LoVo (cell line): ENCODE measurements at regions not wholly inside any gene's neighbourhood (a gene's known extent, or its start where the extent isn't known, plus 50 kb on each side); places are given as distances from the start of the nearest gene placed in this dataset.

Experiments
- DNase-seq: peaks from one replicate; pipeline ENCODE4 v3.0.0-alpha.2; 2016; ENCODE audit warnings: low spot score

GRCh38 chr9:11726659-11727058 lies 966.5 kb upstream of the TYRP1 start:
- DNase-seq: no peak

- no peak for DNase-seq
These were observed 957.8 kb upstream of the TYRP1 start for GRCh38 chr9:11735391-11735790.

- DNase-seq: no peak
These were observed 950.7 kb upstream of the TYRP1 start for GRCh38 chr9:11742471-11742870.

GRCh38 chr9:11743356-11743755 lies 949.8 kb upstream of the TYRP1 start:
- no peak for DNase-seq

GRCh38 chr9:11749396-11749795 lies 943.8 kb upstream of the TYRP1 start:
- no peak for DNase-seq

GRCh38 chr9:11755951-11756350 lies 937.2 kb upstream of the TYRP1 start:
- no peak for DNase-seq

DNA sequence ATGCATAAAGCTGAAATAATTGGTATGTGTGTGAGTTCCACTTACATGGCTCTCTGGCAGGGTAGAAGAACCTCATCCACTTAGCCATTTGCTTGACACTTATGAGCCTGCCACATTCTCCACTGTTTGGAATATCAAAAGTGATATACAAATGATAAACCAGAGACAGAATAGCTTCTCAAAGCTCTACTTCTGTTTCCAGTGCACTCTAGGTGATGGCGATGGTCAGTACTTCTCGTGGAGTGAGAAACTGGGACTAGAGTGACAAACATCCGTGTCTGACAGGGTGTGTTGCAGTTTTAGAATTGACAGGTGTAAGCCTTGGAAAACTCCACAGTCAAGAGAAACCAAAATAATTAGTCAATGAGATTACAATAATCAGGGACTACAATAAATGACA lies 935.8 kb upstream of the TYRP1 start:
- no peak for DNase-seq

GRCh38 chr9:11758016-11758415 lies 935.2 kb upstream of the TYRP1 start:
- no peak for DNase-seq

GRCh38 chr9:11779971-11780370 lies 913.2 kb upstream of the TYRP1 start:
- no peak for DNase-seq

DNA sequence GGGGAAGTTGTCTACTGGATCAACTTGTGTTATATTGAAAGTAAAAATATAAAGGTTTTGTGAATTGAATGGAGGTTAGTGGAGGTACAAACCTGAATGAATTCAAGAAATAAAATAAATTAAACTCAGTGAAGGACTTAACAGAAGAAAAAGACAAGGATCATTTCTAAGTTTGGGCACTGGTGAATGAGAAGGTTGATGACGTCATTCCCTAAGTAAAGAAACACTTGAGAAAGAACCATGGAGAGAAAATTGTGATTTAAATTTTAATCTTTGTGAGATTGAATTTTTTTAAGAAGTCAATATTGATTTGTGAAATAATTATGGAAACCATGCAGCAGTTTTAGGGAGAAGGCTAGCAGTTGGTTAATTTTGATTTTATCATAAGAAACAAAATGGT lies 900.3 kb upstream of the TYRP1 start:
- no peak for DNase-seq

- DNase-seq: no peak
These were observed 898.2 kb upstream of the TYRP1 start for GRCh38 chr9:11794984-11795383.

GRCh38 chr9:11805969-11806368 lies 887.2 kb upstream of the TYRP1 start:
- no peak for DNase-seq

DNA sequence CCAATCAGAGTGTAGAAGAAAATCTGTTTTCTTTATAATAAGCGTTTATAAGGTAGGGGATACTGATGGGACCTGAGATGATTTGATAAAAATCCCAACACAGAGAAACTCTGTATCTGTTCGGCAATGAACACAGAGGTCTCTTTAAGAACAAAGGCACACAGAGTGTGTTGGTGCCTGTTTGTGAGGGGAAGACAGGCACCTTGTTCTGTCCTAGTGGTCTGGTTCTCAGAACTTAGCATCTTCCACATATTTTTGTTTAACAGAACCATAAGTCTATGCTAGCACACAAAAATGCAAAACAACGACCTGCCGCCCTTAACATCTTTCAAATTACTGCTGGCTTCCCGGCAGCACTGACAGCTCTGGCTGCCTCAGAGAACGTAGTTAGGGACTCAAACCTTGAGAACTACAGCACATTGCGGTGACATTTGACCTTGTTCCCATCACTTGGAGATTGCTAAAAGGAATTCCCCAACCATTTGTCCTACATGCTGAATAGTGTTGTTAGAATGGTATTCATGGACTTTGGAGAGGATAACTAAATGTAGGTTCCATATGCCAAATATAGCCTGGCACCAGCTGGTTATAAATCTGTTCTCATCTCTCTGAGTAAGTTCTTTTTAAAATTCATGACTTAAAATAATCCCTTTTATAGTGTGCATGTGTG lies 871.7 kb upstream of the TYRP1 start:
- no peak for DNase-seq

- DNase-seq: no peak
These were observed 865.0 kb upstream of the TYRP1 start for GRCh38 chr9:11828201-11828600.

DNA sequence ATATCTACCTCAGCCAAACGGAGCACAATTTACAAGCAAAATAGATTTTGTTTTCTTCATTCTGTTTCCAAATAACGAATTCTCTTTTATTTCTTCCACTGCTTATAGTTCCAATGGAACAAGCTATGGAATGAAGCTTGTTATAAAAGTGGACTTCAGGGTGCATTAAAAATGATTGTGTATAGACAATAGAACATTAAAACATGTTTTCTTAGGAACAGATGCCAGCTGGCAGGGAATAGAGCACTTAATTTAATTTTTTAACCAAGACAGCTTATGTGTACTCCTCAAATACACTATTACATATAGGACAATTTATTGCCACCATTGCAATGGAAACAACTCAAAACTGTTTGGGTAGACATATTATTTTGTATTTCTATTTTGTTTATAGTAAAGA lies 860.1 kb upstream of the TYRP1 start:
- no peak for DNase-seq

DNA sequence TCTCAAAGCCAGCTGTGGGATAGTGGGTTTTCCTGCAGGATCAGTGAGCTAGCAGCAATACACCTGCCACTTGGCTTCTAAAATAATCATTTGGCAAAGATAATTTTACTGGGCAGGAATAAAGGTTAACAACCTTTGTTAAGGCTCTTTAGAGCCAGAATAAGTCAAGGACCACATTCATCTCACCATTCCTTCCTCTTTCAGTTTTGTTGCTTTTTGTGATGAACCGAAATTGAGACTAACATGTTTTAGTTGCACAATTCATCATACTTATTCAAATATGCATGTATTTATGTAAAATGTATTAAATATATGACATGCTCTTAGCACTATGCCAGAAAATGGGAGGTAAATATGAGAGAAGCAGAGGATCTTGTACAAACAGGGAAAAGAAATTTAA lies 824.4 kb upstream of the TYRP1 start:
- DNase-seq: no peak

DNA sequence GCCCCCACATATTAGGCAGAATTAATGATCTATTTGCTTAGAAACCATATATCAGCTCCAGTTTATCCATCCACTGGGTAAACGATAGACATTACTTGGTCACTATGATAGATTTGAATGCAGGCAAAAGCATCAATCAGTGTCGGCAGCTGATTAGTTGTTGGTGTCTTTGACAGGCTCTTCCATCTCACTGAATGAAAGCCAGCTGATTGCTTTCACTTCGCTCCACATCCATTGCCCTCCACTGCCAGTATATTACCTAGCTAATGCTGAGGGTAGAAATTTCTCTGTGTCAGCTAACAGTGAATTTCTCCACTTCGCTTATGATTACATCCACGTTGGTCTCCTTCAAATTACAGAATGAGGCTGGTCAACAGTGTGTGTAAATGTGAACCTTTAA lies 821.3 kb upstream of the TYRP1 start:
- DNase-seq: no peak

DNA sequence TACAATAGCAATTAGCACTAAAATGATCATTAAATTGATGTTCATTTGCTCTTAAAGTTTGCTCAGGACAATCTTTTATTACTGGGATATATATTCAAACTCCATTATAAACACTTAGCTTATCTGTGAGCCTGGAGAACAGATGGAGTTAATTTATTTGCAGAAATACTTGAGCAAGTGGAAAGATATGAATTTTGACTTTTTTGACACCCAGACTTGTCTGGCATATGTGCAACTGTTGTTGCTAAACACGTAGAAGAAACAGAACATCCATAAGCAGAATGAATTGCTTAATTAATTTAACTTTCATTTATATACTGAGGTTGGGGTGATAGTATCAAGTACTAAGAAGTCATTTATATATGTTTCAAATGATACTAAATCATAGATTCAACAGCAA lies 820.7 kb upstream of the TYRP1 start:
- no peak for DNase-seq

DNA sequence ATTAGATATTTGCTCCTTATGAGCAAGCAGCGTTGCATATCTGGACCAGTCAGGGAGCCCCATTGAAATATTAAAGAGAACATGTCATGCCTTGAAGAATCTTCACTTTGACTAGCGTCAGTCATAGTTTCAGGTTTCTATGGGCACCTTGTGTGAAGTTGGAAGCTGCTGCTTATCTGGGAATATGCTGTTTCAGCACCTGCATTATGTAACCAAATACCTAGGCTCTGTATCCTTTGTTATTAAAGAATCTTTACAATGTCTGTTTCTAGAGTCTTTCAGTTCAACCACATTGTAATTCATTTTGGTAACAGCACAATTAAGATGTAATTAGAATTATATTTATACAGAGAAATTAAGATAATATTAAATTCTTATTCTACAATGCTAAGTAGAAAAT lies 818.8 kb upstream of the TYRP1 start:
- DNase-seq: no peak

DNA sequence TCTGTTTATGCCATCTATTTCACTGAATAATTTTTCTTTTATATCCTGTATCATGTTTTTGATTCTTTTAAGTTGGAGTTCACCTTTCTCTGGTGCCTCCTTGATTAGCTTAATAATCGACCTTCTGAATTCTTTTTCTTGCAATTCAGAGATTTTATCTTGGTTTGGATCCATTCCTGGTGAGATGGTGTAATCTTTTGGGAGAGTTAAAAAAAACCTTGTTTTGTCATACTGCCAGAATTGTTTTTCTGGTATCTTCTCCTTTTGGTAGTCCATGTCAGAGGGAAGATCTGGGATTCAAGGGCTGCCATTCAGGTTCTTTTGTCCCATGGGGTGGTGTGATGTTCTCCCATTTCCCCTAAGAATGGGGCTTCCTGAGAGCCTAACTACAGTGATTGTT lies 800.8 kb upstream of the TYRP1 start:
- no peak for DNase-seq

DNA sequence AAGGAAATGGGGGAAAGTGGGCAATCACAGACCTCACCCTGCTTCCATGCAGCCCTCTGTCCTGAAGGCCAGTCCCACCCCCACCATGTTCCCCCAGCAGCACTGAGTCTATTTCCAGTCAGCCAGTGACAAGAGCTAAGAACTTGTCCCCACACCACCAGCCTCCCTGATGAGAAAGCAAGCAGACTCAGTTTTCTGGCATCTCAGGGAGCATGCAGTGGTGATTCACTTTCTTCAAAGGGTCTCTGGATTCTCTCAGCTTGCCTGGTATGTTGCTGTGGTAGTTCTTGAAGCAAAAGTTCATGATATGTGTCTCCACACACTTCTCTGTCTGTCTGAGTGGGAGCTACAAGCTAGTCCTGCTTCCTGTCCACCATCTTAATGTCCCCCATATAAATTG lies 799.9 kb upstream of the TYRP1 start:
- no peak for DNase-seq

DNA sequence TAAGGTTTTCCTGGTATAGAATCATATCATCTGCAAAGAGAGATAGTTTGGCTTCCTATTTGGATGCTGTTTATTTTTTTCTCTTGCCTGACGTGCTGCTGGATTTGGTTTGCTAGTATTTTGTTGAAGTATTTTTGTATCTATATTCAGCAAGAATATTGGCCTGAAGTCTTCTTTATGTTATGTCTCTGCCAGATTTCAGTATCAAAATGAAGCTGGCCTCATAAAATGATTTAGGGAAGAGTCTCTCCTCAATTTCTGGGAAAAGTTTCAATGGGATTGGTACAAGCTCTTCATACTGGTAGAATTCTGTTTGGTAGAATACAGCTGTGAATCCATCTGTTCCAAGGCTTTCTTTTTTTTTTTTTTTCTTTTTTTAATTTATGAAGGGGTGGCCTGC lies 799.0 kb upstream of the TYRP1 start:
- DNase-seq: no peak

- no peak for DNase-seq
These were observed 790.6 kb upstream of the TYRP1 start for GRCh38 chr9:11902610-11903009.

DNA sequence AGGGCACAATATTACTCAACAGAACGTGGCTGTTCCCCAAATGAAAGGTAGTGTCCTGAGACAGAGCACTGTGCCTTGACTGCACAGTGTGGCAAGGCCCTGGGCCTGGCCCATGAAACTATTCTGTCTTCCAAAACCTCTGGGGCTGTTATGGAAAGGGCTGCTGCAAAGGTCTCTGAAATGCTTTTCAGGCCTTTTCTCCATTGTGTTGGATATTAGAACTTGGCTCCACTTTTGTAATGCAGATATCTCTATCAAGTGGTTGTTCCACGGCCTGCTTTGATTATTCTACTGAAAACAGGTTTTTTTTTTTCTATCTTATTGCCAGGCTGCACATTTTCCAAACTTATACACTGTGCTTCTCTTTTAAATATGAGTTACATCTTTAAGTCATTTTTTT lies 777.5 kb upstream of the TYRP1 start:
- no peak for DNase-seq

DNA sequence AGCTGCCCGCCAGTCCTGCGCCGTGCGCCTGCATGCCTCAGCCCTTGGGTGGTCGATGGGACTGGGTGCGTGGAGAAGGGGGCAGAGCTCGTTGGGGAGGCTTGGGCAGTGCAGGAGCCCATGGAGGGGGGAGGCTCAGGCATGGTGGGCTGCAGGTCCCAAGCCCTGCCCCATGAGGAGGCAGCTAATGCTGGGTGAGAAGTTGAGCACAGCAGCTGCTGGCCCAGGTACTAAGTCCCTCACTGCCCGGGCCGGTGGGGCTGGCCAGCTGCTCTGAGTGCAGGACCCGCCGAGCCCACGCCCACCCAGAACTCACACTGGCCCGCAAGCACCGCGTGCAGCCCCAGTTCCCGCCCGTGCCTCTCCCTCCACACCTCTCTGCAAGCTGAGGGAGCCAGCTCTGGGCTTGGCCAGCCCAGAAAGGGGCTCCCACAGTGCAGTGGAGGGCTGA lies 764.3 kb upstream of the TYRP1 start:
- no peak for DNase-seq
